ENCODE measurements at regions not wholly inside any gene's neighbourhood (a gene's known extent, or its start where the extent isn't known, plus 50 kb on each side); places are given as distances from the start of the nearest gene placed in this dataset.

DNA sequence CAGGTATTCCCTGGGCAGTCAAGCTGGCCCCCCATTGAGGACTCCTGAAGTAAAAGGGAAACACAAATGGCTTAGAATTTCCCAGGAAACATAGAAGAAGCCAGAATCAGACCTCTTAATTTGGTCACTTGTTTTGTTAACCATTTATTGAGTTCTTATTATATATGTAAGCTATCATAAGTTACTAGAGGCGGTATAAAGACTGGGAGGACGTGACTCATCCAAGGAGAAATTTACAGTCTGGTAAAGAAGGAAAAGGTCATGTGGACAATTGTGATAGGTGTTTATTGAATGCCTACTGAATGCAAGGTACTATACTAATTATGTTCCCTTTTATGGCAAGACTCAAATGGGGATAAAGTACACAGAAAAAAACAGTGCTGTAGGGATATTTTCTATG, 146.7 kb downstream of the DYRK2 start:
- TF ChIP-seq, protein P1, sequence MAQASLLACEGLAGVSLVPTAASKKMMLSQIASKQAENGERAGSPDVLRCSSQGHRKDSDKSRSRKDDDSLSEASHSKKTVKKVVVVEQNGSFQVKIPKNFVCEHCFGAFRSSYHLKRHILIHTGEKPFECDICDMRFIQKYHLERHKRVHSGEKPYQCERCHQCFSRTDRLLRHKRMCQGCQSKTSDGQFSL (CRISPR knock-in tag; IDR thresholded peaks at IDR 0.05), result no peak
- TF ChIP-seq THAP11 (CRISPR knock-in tag; IDR thresholded peaks at IDR 0.05) (no peak), FOXJ3 (CRISPR knock-in tag; IDR thresholded peaks at IDR 0.05; ENCODE audit: borderline replicate concordance) (no peak), GATA4 (IDR thresholded peaks at IDR 0.05; ENCODE audit: borderline replicate concordance, low read depth) (no peak), SMAD1 (CRISPR knock-in tag; IDR thresholded peaks at IDR 0.05; ENCODE audit: borderline replicate concordance, low read depth) (no peak), SETDB1 (CRISPR knock-in tag; IDR thresholded peaks at IDR 0.05; ENCODE audit: borderline replicate concordance) (no peak), ZNF749 (CRISPR knock-in tag; IDR thresholded peaks at IDR 0.05; ENCODE audit: borderline replicate concordance) (no peak), KAT7 (CRISPR knock-in tag; IDR thresholded peaks at IDR 0.05; ENCODE audit: borderline replicate concordance) (no peak)
- TF ChIP-seq, protein P2, sequence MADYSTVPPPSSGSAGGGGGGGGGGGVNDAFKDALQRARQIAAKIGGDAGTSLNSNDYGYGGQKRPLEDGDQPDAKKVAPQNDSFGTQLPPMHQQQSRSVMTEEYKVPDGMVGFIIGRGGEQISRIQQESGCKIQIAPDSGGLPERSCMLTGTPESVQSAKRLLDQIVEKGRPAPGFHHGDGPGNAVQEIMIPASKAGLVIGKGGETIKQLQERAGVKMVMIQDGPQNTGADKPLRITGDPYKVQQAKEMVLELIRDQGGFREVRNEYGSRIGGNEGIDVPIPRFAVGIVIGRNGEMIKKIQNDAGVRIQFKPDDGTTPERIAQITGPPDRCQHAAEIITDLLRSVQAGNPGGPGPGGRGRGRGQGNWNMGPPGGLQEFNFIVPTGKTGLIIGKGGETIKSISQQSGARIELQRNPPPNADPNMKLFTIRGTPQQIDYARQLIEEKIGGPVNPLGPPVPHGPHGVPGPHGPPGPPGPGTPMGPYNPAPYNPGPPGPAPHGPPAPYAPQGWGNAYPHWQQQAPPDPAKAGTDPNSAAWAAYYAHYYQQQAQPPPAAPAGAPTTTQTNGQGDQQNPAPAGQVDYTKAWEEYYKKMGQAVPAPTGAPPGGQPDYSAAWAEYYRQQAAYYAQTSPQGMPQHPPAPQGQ (CRISPR knock-in tag; IDR thresholded peaks at IDR 0.05; ENCODE audit: borderline replicate concordance), result no peak
- TF ChIP-seq, protein P3, sequence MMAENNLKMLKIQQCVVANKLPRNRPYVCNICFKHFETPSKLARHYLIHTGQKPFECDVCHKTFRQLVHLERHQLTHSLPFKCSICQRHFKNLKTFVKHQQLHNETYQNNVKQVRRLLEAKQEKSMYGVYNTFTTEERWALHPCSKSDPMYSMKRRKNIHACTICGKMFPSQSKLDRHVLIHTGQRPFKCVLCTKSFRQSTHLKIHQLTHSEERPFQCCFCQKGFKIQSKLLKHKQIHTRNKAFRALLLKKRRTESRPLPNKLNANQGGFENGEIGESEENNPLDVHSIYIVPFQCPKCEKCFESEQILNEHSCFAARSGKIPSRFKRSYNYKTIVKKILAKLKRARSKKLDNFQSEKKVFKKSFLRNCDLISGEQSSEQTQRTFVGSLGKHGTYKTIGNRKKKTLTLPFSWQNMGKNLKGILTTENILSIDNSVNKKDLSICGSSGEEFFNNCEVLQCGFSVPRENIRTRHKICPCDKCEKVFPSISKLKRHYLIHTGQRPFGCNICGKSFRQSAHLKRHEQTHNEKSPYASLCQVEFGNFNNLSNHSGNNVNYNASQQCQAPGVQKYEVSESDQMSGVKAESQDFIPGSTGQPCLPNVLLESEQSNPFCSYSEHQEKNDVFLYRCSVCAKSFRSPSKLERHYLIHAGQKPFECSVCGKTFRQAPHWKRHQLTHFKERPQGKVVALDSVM (CRISPR knock-in tag; IDR thresholded peaks at IDR 0.05), result no peak
- ATAC-seq, result no peak
- H3K9ac ChIP-seq (ENCODE audit: insufficient read depth, low read depth, low read length), result no peak overlapping the region
- no peaks in the 10 kb centered on the region for H4K20me1 ChIP-seq (ENCODE audit: insufficient read depth, low read length)
- ChIA-PET CTCF (ENCODE audit: low intra/inter-chr PET ratio, low total read pairs) (no interaction called here), POLR2A (no interaction called here)
- BruUV-seq (replicated peaks), result no TSS peak
- no peaks in the 10 kb centered on the region for H3K27me3 ChIP-seq (ENCODE audit: control insufficient read depth in 1 of 2, insufficient read depth in 2 of 2, low read length in 2 of 2)
- H2AFZ ChIP-seq (ENCODE audit: low read length), result no peak overlapping the region
- no peak for DNase-seq (ENCODE audit: low spot score)
- intact Hi-C loops (cut with micrococcal nuclease; ENCODE audit: unreplicated experiment), result no loop called here
- FAIRE-seq, result no peak
- H3K4me1 ChIP-seq (ENCODE audit: insufficient read depth, low read length), result no peaks in the 10 kb centered on the region
- no peaks in the 10 kb centered on the region for H3K9me3 ChIP-seq (ENCODE audit: low read length)
- no peak overlapping the region for H3K4me2 ChIP-seq (ENCODE audit: low read depth, low read length)
- in situ Hi-C loops (cut with HindIII; ENCODE audit: extremely low pct_ligation_motif_present, low pct_unique_long_range_greater_than_20kb), result no loop called here
- no peaks in the 10 kb centered on the region for H3K79me2 ChIP-seq (ENCODE audit: insufficient read depth, low read length)
- no peaks in the 10 kb centered on the region for H3K36me3 ChIP-seq (replicated peaks in 1 of 2; ENCODE audit: control insufficient read depth in 1 of 2, insufficient read depth in 2 of 2, low read length in 2 of 2)
- no peak overlapping the region for H3K4me3 ChIP-seq (replicated peaks in 1 of 3; ENCODE audit: insufficient read depth in 1 of 3, low read depth in 2 of 3, low read length in 3 of 3)
- WGBS (ENCODE audit: low lambda C conversion rate), result 2% methylated on average over 2 of the region's 2 CpGs
- H3K27ac ChIP-seq (ENCODE audit: extremely low read length, insufficient read depth, low read length), result no peak overlapping the region
